Caco-2 (cell line): ENCODE measurements at regions not wholly inside any gene's neighbourhood (a gene's known extent, or its start where the extent isn't known, plus 50 kb on each side); places are given as distances from the start of the nearest gene placed in this dataset.

Experiments used
- BruUV-seq: library from RNA; stranded (reverse); fragments of 400-500 nt; replicated peaks from 2 replicates; lab custom pipeline; 2021; lab: Mats Ljungman, UMichigan
- CTCF ChIA-PET: fragments of 300-600 bp; sonication (Branson Sonifier 250); formaldehyde crosslinking; loops from one replicate; lab custom pipeline; 2022; ENCODE audit warnings: antibody characterized with exemption; lab: Charles Lee
- POLR2A ChIA-PET: fragments of 300-600 bp; sonication (Branson Sonifier 250); formaldehyde crosslinking; loops from one replicate; lab custom pipeline; 2022; ENCODE audit warnings: antibody characterized with exemption; lab: Charles Lee
- DNase-seq, 2 experiments: peaks; one replicate each; pipeline versions ENCODE4 v3.0.0 to v3.0.0-alpha.2; 2020 to 2022
- H3K27me3 ChIP-seq: replicated peaks from 2 replicates; pipeline ENCODE4 v1.6.0; 2011; ENCODE audit warnings: low read length; ENCODE audit not compliant: control insufficient read depth, insufficient read depth
- H3K36me3 ChIP-seq: 2 replicates; pipeline ENCODE4 v1.5.1; 2011; ENCODE audit warnings: low read length; ENCODE audit not compliant: control insufficient read depth, insufficient read depth
- H3K4me1 ChIP-seq: fragments of 250-450 bp; sonication (Bioruptor Pico); 2 replicates; pipeline ENCODE4 v1.5.1; 2020; ENCODE audit warnings: mild to moderate bottlenecking
- H3K4me3 ChIP-seq: 2 replicates; pipeline ENCODE4 v1.5.1; 2011; ENCODE audit warnings: low read depth, mild to moderate bottlenecking, control low read depth, low read length
- H3K9me3 ChIP-seq: fragments of 250-450 bp; sonication (Bioruptor Pico); 2 replicates; pipeline ENCODE4 v1.5.1; 2020; ENCODE audit warnings: mild to moderate bottlenecking, moderate library complexity
- H3K27ac Mint-ChIP-seq: one replicate; pipeline ENCODE4 v1.8.0; 2022; ENCODE audit warnings: mixed read lengths; ENCODE audit not compliant: unreplicated experiment
- H3K27me3 Mint-ChIP-seq: one replicate; pipeline ENCODE4 v1.8.0; 2022; ENCODE audit warnings: mixed read lengths; ENCODE audit not compliant: insufficient read depth, unreplicated experiment
- H3K36me3 Mint-ChIP-seq: one replicate; pipeline ENCODE4 v1.8.0; 2022; ENCODE audit warnings: mild to moderate bottlenecking, mixed read lengths; ENCODE audit not compliant: insufficient read depth, unreplicated experiment
- H3K4me1 Mint-ChIP-seq: one replicate; pipeline ENCODE4 v1.8.0; 2022; ENCODE audit warnings: low read depth, mixed read lengths; ENCODE audit not compliant: unreplicated experiment
- H3K4me3 Mint-ChIP-seq: one replicate; pipeline ENCODE4 v1.8.0; 2022; ENCODE audit warnings: mild to moderate bottlenecking, moderate library complexity, mixed read lengths; ENCODE audit not compliant: unreplicated experiment
- H3K9me3 Mint-ChIP-seq: one replicate; pipeline ENCODE4 v1.8.0; 2022; ENCODE audit warnings: mixed read lengths; ENCODE audit not compliant: unreplicated experiment
- CTCF ChIP-seq, 2 experiments: fragments of 200-600 bp in 1 of 2; IDR thresholded peaks; 1 replicate in 1 of 2; 2 replicates in 1 of 2; pipeline versions ENCODE4 v1.5.1 to v1.8.0; 2011 to 2022; ENCODE audit warnings: antibody characterized with exemption in 1 of 2, control low read depth in 1 of 2, inconsistent platforms in 1 of 2, low read depth in 1 of 2, low read length in 1 of 2, mild to moderate bottlenecking in 1 of 2, moderate library complexity in 1 of 2; ENCODE audit not compliant: insufficient read depth in 1 of 2, severe bottlenecking in 1 of 2, unreplicated experiment in 1 of 2
- intact Hi-C: fragments of 100-400 bp; cut with micrococcal nuclease; formaldehyde crosslinking; loops from one replicate; pipeline ENCODE4 v1.10.0; 2022; ENCODE audit not compliant: unreplicated experiment

GRCh38 chr3:109930582-109930981 lies 593.2 kb upstream of the DPPA4 start:
- Histone ChIP-seq H3K9me3 (no peaks in the 10 kb centered on the region), H3K36me3 (no peaks in the 10 kb centered on the region), H3K4me1 (0 out of 2 replicates have a peak, but pooled peaks cover 6% of the 10 kb centered on the region), H3K4me3 (no peak overlapping the region), H3K27me3 (no peaks in the 10 kb centered on the region)
- Mint-ChIP-seq H3K27me3 (peaks cover 2% of the 10 kb centered on the region), H3K4me3 (no peak overlapping the region), H3K36me3 (no peaks in the 10 kb centered on the region), H3K27ac (no peak overlapping the region), H3K4me1 (no peaks in the 10 kb centered on the region), H3K9me3 (no peaks in the 10 kb centered on the region)
- BruUV-seq = no TSS peak
- DNase-seq = no peak
- TF ChIP-seq CTCF (IDR thresholded peaks at IDR 0.05; ENCODE audit: insufficient read depth in 1 of 2, low read depth in 1 of 2, low read length in 1 of 2, severe bottlenecking in 1 of 2, unreplicated experiment in 1 of 2) = no peak
- ChIA-PET POLR2A (no interaction called here), CTCF (no interaction called here)
- intact Hi-C loops = no loop called here

GRCh38 chr3:109933576-109933975 lies 596.2 kb upstream of the DPPA4 start:
- Histone ChIP-seq H3K4me1 (no peaks in the 10 kb centered on the region), H3K36me3 (no peaks in the 10 kb centered on the region), H3K9me3 (no peaks in the 10 kb centered on the region), H3K27me3 (no peaks in the 10 kb centered on the region), H3K4me3 (no peak overlapping the region)
- Mint-ChIP-seq H3K36me3 (no peaks in the 10 kb centered on the region), H3K9me3 (no peaks in the 10 kb centered on the region), H3K4me3 (no peak overlapping the region), H3K27me3 (peaks cover 2% of the 10 kb centered on the region), H3K4me1 (no peaks in the 10 kb centered on the region), H3K27ac (no peak overlapping the region)
- TF ChIP-seq CTCF (IDR thresholded peaks at IDR 0.05; ENCODE audit: insufficient read depth in 1 of 2, low read depth in 1 of 2, low read length in 1 of 2, severe bottlenecking in 1 of 2, unreplicated experiment in 1 of 2) = no peak
- CTCF ChIA-PET = no interaction called here
- no TSS peak for BruUV-seq
- POLR2A ChIA-PET = no interaction called here
- intact Hi-C loops = no loop called here
- DNase-seq = no peak

- POLR2A ChIA-PET = no interaction called here
- H3K27me3 Mint-ChIP-seq = no peaks in the 10 kb centered on the region
- Histone ChIP-seq H3K36me3 (no peaks in the 10 kb centered on the region), H3K27me3 (no peaks in the 10 kb centered on the region), H3K9me3 (no peaks in the 10 kb centered on the region), H3K4me1 (no peaks in the 10 kb centered on the region), H3K4me3 (no peak overlapping the region)
- no peaks in the 10 kb centered on the region for H3K9me3 Mint-ChIP-seq
- H3K4me1 Mint-ChIP-seq = no peaks in the 10 kb centered on the region
- intact Hi-C loops = no loop called here
- no TSS peak for BruUV-seq
- CTCF ChIA-PET = no interaction called here
- no peak overlapping the region for H3K27ac Mint-ChIP-seq
- no peak overlapping the region for H3K4me3 Mint-ChIP-seq
- no peak for TF ChIP-seq CTCF (IDR thresholded peaks at IDR 0.05; ENCODE audit: insufficient read depth in 1 of 2, low read depth in 1 of 2, low read length in 1 of 2, severe bottlenecking in 1 of 2, unreplicated experiment in 1 of 2)
- DNase-seq = no peak
- H3K36me3 Mint-ChIP-seq = no peaks in the 10 kb centered on the region
Measured at GRCh38 chr3:109939817-109940216, 602.5 kb upstream of the DPPA4 start.
